ENCODE measurements at regions not wholly inside any gene's neighbourhood (a gene's known extent, or its start where the extent isn't known, plus 50 kb on each side); places are given as distances from the start of the nearest gene placed in this dataset.

DNA sequence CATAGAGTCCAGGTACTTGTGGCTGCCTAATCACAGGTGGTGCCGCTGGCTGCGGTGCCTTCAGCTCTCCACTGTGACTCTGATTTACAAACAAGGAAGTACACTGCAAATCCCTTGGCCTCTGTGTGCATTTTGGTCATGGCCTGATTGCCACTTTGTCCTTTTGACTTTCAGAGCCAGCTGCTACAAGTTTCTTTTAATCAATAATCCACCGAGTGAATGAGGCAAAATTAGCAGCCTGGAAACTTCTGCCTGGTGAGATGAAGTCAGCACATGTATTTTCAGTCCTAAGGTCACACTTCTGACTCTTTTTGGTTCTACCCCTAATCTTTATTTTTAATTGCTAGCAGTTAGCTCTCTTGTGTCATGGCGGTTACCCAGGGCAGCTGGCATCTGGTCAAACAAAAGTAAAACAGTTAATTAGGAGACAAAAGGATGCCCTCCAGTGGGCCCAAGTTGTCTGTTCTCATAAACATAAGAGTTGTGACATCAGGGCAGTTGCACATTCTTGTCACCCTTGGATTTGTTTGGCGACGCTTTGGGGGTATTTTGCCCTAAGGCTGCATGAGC lies 62.3 kb upstream of the LNX1 start:
- no peak overlapping the region for H3K27ac ChIP-seq (ENCODE audit: insufficient read depth, low read length)
- H4K20me1 ChIP-seq (ENCODE audit: control insufficient read depth, extremely low read depth, insufficient read depth, low read length): no peaks in the 10 kb centered on the region
- no peaks in the 10 kb centered on the region for H3K9me3 ChIP-seq (ENCODE audit: control insufficient read depth, insufficient read depth, low read depth, low read length)
- no peaks in the 10 kb centered on the region for H3K4me1 ChIP-seq (ENCODE audit: control insufficient read depth, extremely low read depth, insufficient read depth, low read length)
- TF ChIP-seq EZH2 (IDR thresholded peaks at IDR 0.05; ENCODE audit: low read length, missing control alignments): no peak
- TF ChIP-seq, protein P1, sequence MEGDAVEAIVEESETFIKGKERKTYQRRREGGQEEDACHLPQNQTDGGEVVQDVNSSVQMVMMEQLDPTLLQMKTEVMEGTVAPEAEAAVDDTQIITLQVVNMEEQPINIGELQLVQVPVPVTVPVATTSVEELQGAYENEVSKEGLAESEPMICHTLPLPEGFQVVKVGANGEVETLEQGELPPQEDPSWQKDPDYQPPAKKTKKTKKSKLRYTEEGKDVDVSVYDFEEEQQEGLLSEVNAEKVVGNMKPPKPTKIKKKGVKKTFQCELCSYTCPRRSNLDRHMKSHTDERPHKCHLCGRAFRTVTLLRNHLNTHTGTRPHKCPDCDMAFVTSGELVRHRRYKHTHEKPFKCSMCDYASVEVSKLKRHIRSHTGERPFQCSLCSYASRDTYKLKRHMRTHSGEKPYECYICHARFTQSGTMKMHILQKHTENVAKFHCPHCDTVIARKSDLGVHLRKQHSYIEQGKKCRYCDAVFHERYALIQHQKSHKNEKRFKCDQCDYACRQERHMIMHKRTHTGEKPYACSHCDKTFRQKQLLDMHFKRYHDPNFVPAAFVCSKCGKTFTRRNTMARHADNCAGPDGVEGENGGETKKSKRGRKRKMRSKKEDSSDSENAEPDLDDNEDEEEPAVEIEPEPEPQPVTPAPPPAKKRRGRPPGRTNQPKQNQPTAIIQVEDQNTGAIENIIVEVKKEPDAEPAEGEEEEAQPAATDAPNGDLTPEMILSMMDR (conservative IDR thresholded peaks at IDR 0.05 in 1 of 2, IDR thresholded peaks at IDR 0.05 in 1 of 2; ENCODE audit: low read depth in 1 of 2, low read length in 2 of 2): no peak
- H3K4me3 ChIP-seq (replicated peaks in 1 of 4; ENCODE audit: control extremely low read depth in 1 of 4, insufficient read depth in 1 of 4, low read depth in 3 of 4, low read length in 4 of 4): no peak overlapping the region
- H3K9ac ChIP-seq (ENCODE audit: insufficient read depth, low read length): no peak overlapping the region
- H2AFZ ChIP-seq (ENCODE audit: low read length): no peak overlapping the region
- H3K4me2 ChIP-seq (ENCODE audit: extremely low read depth, insufficient read depth, low read length): no peak overlapping the region
- no peaks in the 10 kb centered on the region for H3K79me2 ChIP-seq (ENCODE audit: control insufficient read depth, insufficient read depth, low read length)
- no peaks in the 10 kb centered on the region for H3K27me3 ChIP-seq (ENCODE audit: control insufficient read depth, insufficient read depth, low read length)
- no peaks in the 10 kb centered on the region for H3K36me3 ChIP-seq (ENCODE audit: control insufficient read depth, insufficient read depth, low read length)
- DNase-seq (ENCODE audit: low read depth in 2 of 2): peak in 1 of 2 donors; percentile 42

DNA sequence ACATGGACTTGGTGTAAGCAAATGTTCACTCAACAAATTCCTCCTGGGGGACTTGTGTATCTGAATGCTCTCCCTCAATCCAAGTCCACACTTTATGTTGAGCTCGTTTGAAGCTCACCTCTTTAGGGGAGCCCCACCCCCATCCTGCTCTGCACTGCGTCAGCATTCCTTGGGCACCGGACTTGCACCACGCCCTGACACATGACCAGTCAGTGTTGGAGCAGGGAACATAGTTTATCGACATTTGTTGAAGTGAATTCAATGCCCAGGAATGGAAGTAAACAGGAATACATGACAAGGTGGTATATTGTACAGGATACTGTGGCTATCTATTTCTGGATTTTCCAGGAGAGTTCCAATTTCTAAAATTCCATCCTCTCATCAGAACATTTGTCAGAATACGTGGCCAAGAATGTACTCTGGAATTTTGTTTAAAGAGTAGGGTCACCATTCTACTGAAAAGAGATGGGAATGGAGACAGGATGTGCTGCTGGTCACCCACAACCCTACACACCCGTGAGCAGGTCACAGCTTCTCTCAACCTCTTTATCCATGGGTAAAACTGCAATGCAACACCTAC lies 60.0 kb upstream of the LNX1 start:
- Histone ChIP-seq H3K36me3 (ENCODE audit: control insufficient read depth, insufficient read depth, low read length) (no peaks in the 10 kb centered on the region), H3K9me3 (ENCODE audit: control insufficient read depth, insufficient read depth, low read depth, low read length) (no peaks in the 10 kb centered on the region), H3K4me1 (ENCODE audit: control insufficient read depth, extremely low read depth, insufficient read depth, low read length) (no peaks in the 10 kb centered on the region), H3K4me3 (replicated peaks in 1 of 4; ENCODE audit: control extremely low read depth in 1 of 4, insufficient read depth in 1 of 4, low read depth in 3 of 4, low read length in 4 of 4) (no peak overlapping the region), H3K27ac (ENCODE audit: insufficient read depth, low read length) (no peak overlapping the region), H2AFZ (ENCODE audit: low read length) (no peak overlapping the region), H3K27me3 (ENCODE audit: control insufficient read depth, insufficient read depth, low read length) (no peaks in the 10 kb centered on the region), H3K4me2 (ENCODE audit: extremely low read depth, insufficient read depth, low read length) (no peak overlapping the region), H3K79me2 (ENCODE audit: control insufficient read depth, insufficient read depth, low read length) (no peaks in the 10 kb centered on the region), H4K20me1 (ENCODE audit: control insufficient read depth, extremely low read depth, insufficient read depth, low read length) (no peaks in the 10 kb centered on the region), H3K9ac (ENCODE audit: insufficient read depth, low read length) (no peak overlapping the region)
- peak in 1 of 2 donors; percentile 21 for DNase-seq (ENCODE audit: low read depth in 2 of 2)
- TF ChIP-seq, protein P1 (conservative IDR thresholded peaks at IDR 0.05 in 1 of 2, IDR thresholded peaks at IDR 0.05 in 1 of 2; ENCODE audit: low read depth in 1 of 2, low read length in 2 of 2): no peak
- no peak for TF ChIP-seq EZH2 (IDR thresholded peaks at IDR 0.05; ENCODE audit: low read length, missing control alignments)

DNA sequence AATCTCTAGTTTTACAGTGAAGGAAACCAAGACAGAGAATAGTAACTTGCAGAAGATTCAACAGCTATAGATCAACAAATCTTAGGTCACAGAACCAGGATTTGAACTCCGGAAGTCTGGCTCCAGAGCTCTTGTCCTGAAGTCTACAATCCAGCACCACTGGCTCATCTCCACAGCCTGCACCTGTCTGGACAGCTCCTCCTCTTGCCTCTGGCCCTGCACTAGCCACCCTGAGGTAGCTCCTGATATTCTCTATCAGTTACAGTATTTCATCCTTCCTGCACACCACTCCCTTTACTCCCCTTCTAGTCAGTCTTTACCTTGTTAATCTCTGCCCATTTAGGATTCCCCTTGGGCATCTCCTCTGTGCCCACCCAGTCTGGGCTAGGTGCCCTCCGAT lies 58.1 kb upstream of the LNX1 start:
- Histone ChIP-seq H3K9me3 (ENCODE audit: control insufficient read depth, insufficient read depth, low read depth, low read length) (no peaks in the 10 kb centered on the region), H3K27ac (ENCODE audit: insufficient read depth, low read length) (no peak overlapping the region), H3K4me3 (replicated peaks in 1 of 4; ENCODE audit: control extremely low read depth in 1 of 4, insufficient read depth in 1 of 4, low read depth in 3 of 4, low read length in 4 of 4) (no peak overlapping the region), H3K4me1 (ENCODE audit: control insufficient read depth, extremely low read depth, insufficient read depth, low read length) (no peaks in the 10 kb centered on the region), H4K20me1 (ENCODE audit: control insufficient read depth, extremely low read depth, insufficient read depth, low read length) (no peaks in the 10 kb centered on the region), H3K4me2 (ENCODE audit: extremely low read depth, insufficient read depth, low read length) (no peak overlapping the region), H3K9ac (ENCODE audit: insufficient read depth, low read length) (no peak overlapping the region), H3K79me2 (ENCODE audit: control insufficient read depth, insufficient read depth, low read length) (no peaks in the 10 kb centered on the region), H3K36me3 (ENCODE audit: control insufficient read depth, insufficient read depth, low read length) (no peaks in the 10 kb centered on the region), H3K27me3 (ENCODE audit: control insufficient read depth, insufficient read depth, low read length) (no peaks in the 10 kb centered on the region), H2AFZ (ENCODE audit: low read length) (no peak overlapping the region)
- no peak for DNase-seq (ENCODE audit: low read depth in 2 of 2)
- TF ChIP-seq EZH2 (IDR thresholded peaks at IDR 0.05; ENCODE audit: low read length, missing control alignments): no peak
- TF ChIP-seq, protein P1 (conservative IDR thresholded peaks at IDR 0.05 in 1 of 2, IDR thresholded peaks at IDR 0.05 in 1 of 2; ENCODE audit: low read depth in 1 of 2, low read length in 2 of 2): no peak
